NCI-H82 treated with DMSO at 0.1 percent for 48 hours (cell line): ENCODE measurements at regions not wholly inside any gene's neighbourhood (a gene's known extent, or its start where the extent isn't known, plus 50 kb on each side); places are given as distances from the start of the nearest gene placed in this dataset.

Source experiments
- DNase-seq: peaks from one replicate; lab custom pipeline; 2025; ENCODE audit not compliant: unreplicated experiment; lab: John Stamatoyannopoulos, UW

DNA sequence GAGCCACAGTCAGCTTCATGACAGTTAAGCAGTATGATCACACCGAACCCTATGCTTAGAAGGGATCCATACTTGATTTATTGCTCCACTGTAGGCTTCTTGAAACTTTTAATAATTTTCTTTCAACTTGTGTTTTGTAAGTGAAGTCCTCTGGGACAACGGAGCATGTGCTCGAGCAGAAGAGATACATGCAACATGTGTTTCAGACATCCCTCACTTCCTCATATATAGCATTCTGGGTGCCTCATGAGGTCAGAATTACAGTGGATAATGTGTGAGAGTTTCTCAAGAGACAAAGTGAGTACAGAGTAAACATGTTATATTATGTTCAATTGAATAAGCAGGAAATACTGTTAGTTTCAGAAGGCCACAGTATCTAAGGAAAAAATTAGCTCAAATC, 893.2 kb downstream of the FAT4 start:
- no peak for DNase-seq

DNA sequence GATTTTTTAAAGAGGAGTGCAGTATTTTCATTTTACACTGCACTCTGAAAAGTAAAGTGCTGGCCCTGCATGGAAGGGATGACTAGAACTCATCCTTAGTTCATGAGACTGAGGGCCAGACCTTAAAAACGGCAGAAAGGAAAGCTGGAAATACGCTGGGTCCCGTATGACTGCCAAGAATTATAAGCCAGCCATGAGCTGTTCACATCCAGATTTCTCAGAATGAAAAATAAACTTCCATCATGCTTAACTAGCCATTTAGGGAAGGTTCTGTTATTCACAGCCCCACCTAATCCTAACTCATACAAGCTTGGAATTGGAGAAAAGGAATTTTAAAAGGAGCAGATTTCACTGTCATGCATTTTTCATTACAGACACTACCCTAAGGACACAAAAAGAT, 894.4 kb downstream of the FAT4 start:
- DNase-seq = no peak

DNA sequence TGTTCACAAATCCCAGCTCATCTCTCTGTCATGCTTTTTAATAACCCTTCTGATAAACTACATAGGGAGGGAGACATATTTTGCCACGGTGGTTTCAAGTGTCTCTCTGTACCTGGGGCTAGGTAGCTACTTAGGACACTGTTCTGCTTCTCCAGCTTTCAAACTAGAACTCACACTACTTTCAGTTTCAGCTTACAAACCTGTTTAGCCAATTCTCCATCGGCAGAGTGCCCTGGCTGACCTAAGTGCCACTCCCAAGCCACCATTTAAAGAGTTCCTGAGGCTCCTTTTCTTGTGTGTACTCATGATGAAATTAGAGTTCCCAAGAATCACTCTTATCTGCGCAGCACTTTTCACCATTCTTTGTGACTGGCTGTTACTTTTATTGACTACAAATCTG, 899.2 kb downstream of the FAT4 start:
- no peak for DNase-seq

DNA sequence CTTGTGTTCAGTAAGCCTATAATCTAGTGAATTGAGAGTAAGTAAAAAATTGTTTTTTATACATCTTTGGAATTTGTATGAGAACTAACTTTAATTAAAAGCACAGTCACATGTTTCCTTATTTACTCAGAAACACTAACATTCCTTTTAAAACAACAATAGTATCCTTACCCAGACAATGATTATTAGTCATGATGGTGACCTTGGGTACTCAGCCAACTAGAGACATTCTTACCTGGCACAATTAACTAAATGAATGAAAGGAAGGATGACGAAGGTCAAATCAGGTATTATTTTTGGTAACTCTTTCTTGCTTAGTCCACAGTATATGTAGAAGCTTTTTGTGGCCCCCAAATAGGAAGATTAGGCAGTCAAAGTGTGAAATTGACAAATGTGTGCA, 901.0 kb downstream of the FAT4 start:
- no peak for DNase-seq

DNA sequence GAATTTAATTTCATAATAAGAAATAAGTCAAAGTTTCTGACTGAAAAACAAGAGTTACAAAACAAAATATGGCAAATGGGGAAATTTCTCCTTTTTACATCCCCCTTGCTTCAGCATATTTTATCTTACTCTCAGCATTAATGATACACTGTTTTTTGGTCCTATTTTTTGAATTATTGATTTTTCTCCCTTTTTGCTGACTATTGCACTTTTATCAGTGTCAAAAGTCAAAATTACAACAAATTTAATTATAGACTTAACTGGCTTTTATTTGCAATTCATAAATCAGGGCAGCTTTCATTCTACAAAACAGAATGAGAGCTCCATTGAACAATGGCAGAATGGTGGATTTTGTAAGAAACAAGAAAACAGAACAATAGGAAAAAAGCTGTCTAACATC, 901.9 kb downstream of the FAT4 start:
- no peak for DNase-seq

DNA sequence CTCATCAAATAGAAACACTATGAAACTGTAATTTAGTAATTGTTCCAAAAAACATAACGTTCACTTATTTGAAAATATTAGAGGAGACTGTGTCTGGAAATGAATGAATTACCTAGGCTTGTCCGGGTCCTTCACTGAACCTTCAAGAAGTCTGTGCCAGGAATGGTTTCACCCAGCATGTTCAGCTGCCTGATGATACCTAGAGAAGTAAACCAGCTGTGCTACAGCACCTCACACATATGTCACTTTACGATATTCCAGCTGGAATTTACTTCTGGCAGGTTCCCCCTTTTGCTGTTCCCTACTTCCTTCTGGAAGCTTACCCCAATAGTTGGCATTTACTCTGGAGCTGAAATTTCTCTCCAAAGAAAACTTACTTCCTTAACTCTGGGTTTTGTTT, 906.5 kb downstream of the FAT4 start:
- no peak for DNase-seq

DNA sequence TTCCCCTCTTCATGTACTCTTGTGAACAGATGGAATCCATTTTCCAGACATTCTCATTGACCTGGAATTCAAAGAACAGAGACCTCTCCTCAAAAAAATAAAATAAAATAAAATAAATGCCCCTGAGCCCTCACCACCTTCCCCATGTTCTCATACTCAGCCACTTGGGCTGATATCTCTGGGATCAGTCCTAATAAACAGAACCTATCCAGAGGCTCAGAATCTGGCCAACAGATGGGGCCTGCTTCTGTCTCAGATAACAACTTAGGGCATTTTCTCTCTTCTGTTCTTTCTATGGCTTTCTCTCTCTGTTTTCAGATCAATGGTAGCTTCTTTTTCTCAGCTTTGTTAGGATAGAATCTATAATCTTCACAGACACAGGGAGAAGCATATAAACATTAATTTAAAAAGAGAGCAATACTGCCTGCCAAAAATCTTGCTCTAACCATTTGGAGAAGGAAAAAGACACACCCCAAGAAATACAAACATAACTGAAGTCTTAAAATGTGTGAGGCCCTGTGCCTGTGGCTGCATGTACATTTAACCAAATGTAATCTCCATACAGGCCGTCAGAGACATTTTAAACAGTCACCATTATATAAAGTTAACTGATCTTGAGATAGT, 907.1 kb downstream of the FAT4 start:
- no peak for DNase-seq

DNA sequence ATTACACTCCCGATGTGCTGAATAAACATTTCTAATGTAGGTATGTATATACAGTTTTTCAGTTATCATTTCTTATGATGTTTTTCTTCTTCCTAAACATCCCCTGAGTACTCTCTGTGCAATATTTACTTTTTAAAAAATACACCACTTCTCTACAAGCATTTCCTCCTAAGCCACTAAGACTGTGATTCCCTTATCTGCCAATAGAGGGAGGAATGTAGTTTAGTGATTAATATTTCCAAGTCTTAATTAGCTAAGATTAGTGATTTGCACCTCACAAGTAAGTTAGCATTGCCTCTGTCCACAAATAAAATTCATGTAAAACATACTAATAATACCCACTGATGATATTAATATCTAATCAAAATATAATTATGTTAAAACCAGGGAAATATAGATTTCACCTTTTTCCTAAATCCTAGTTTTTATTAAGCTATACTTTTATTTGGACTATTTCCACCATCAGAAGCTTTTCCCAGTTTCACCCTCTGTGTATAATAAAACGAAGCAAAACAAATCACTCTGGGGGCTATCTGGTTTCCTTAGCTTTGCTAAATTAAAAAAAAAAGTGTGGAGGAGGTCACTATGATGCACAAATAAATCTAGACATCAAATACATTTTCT, 909.1 kb downstream of the FAT4 start:
- no peak for DNase-seq

DNA sequence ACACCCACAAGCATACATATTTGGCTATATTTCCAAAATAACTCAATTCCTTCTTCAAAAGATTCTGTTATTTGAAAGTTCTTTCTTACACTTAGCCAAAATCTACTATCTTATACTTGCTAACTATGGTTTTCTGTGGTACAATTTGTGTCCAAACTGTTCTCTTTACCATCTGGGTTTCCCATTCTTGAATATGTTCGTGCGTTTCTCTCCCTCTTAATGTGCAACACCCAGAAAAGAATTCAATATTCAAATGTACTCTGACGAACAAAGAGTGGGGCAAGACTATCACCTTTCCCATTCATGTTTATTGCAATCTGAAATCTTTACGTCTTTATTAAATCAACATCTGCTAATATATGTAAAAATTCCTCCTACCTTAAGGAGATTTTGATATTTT, 912.7 kb downstream of the FAT4 start:
- DNase-seq = no peak

DNA sequence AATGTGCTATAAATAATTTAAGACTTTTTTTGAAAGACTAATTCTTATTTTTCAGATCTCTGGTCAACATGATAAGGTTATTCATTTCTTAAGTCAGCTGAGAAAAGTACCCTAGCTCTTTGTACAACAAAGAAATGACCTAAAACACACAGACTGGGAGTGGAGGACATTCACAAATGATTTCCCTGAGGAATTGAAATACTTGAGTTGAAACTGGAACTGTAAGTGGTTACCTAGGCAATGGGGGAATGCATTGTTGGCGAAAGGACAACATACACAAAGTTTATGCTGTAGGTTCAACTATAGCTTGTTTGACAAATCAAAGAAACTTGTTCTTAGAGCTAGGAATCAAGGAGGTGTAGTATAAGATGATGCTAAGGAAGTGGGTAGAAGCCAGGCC, 915.5 kb downstream of the FAT4 start:
- no peak for DNase-seq

DNA sequence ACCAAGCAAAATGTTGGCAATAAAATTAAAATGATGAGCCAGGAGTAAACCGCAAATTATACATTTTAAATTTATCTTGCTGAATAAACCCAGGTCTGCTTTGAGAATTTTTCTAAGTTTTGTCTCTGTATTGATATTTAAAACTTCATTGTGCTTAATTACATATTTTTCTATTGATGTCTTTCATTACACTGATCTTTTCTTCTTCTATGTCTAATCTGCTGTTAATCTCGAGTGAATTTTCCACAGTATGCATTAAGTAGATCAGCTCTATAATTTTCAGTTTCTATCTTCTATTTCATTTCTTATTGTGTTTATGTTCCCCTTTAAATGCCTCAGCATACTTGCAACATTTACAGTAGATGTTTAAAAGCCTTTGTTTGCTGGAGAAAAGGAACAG, 918.7 kb downstream of the FAT4 start:
- no peak for DNase-seq

DNA sequence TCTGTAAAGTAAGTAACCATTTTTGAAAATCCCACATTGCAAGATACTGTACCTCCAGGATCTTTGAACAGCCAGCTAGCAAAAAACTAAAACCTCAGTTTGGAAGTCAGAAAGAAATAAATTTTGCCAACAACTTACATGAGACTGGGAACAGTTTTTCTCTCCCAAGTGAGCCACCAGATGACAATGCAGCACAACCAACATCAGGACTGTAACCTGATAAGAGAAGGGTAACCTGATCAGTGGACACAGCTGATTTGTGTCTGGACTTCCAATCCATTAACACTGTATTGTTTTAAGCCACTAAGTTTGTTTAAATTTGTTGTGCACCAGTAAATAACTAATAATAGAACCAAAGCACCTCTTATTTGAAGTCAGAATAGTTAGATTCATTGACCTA, 923.3 kb downstream of the FAT4 start:
- DNase-seq = no peak

DNA sequence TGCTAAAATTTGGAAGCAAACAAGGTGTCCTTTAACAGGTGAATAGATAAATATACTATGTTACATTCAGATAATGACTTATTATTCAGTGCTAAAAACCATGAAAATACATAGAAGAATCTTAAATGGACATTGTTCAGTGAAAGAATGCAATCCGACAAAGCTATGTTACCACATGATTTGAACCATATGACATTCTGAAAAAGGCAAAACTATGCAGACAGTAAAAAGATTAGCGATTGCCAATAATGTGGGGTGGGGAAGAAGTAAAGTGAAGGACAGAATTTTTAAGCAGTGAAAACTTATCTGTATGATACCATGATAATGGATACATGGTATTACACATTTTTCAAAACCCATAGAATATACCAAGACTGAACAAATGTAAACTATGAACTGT, 926.9 kb downstream of the FAT4 start:
- no peak for DNase-seq

DNA sequence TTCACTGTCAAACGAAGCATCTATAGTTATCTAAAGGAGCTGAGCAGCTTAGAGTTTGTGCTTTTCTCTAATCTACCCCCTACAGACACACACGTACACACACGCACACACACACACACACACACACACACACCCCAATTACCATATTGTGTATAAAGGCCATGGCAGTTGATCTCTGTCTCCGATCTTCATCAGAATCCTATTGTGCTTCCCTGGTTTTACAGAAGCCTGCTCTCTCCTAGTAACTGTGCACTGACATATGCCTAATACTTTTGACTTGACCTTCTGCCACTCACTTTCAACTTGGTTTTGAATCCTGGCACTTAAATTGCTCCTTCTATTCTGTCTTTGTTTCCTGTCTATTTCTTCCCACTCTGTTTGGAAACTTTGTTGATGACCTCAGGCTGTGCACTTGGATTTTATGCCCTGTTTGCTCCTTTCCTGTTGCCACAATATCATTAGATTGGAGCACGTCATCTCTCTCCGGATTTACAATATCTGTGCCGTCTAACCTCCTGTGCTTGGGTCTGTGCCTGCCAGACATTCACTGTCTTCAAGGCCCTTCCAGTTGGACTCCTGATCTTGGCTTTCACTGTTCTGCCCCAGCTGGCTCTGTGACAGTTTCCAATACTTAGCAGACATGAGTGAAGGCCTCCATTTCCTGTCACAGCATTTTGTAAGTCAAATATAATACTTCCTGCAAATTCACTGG, 928.1 kb downstream of the FAT4 start:
- no peak for DNase-seq

DNA sequence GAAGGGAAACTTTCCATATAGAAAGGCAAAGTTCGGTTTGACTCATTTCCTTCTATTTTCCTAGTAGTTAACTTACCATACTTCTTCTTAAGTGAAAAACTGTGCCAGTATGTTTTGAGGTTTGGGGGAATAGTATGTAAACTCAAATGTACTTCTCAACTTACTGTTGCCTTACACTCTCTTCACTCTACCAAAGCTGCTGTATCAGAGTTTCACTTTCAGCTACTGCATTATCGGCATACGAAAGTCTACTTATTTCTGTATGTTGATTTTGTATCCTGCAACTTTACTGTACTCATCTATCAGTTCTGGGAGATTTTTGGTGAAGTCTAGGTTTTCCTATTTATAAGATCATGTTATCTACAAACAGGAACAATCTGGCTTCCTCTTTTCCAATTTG, 932.7 kb downstream of the FAT4 start:
- DNase-seq = no peak

DNA sequence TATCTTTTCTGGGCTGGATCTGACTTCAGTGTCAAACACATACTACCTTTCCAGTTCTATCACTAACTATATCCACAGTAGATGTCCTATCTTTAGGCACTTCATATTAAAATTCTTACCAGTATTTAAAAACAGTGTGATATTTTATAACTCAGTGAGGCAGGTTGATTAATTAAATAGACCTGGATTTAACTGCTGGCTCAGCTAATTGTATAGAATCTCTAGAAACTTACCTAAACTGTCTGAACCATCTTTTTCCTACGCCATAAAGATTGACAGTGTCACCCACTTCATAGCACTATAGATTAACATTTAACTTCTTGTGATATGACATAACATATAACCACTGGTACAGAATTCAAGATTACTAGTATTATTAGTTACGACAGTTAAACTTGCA, 935.3 kb downstream of the FAT4 start:
- no peak for DNase-seq

DNA sequence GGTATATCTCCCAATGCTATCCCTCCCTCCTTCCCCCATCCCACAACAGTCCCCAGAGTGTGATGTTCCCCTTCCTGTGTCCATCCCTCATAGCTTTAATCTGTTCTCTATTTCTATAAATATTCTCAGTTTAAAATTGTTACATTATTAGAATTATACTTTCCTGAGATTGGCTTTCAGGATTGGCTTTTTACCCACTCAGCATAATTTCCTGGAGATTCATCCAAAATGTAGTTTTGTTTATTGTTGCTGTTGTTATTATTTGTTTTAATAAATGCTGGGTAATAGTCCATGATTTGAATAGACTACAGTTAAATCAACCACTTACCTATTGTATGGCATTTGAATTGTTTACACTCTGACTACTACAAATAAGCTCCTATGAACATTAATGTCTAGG, 936.4 kb downstream of the FAT4 start:
- no peak for DNase-seq

DNA sequence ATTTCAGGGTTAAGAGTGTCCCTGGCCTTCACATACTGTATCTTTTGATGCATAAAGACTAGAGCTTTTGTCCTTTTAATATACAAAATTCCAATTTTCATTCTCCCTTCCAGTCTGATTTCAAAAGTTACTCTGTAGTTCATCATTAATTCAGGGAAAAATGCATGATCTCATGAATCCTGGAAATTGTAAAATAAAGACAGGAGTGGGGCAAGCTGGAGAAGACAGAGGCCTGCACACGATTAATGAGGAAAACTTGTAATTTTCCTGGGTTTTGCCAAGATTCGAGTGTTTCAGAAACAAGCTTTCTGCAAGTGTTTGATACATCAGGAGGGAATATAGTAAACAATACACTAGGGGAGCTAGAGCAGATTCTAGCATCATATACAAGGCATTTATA, 947.9 kb downstream of the FAT4 start:
- no peak for DNase-seq

DNA sequence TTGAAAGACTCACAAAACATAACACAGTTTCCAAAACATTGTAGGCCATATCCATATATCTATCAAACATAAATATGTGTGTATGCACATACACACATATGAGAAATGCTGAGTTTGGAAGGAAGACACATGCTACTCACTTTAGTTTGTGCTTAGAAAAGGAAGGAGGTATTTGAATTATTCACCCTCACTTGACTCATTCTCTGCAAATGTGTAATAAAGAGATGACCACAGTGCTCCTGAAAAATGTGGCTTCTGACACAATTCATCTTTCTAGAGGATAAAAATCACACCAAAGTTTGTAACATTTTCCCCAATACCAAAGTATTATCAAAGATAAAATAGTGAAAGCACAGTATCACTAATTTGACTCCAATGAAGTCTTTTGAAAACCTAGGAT, 950.1 kb downstream of the FAT4 start:
- no peak for DNase-seq

DNA sequence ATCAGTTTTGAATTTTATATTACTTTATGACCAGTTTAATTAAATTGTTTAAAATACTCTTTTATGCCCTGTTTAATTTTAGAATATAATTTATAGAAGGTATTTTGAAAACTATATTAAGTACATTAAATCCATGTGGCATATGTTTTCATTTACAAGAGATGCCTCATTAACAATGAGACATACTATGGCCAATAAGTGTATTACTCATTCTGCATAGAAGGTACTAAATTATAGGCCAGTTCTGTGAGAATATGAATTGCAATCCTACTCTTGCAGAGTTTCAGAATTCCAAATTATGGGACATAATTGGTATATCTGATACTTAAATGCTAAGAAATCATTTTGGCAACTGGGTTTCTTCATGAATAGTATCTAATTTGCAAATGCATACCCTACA, 951.1 kb downstream of the FAT4 start:
- DNase-seq = no peak

DNA sequence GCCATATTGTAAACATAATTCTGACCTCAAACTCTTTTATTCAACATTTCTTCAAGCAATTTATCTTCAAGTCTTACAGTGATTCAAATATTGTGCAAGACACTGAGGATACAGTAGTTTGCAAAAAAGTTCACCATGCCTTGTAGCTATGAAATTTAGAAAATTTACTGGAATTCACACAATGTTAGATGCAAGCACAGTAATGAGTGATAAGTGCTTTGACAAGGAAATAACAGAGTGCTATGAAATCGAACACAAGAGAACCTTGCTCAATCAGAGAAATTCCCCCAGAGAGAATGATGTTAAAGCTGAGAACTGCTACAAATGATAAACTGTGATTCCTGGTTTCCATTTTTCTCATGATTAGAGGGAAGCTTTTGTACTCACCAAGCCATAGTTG, 952.9 kb downstream of the FAT4 start:
- DNase-seq = no peak

DNA sequence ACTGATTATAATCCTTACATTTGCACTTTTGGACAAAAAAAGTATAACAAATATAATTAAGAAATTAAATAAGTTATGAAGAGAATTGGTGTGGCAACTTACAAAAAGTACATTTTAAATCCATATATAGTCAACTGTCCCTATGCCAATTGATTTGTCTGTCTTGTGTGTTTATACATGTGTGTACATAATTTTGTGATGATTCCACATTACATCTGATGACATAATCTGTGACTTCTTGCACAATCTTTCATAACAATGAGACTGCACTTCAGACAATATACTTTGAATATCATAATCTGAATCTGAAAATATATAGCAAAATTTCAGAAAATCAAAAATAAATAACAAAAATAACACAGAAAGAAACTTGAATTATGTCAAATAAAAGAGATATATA, 953.4 kb downstream of the FAT4 start:
- no peak for DNase-seq

DNA sequence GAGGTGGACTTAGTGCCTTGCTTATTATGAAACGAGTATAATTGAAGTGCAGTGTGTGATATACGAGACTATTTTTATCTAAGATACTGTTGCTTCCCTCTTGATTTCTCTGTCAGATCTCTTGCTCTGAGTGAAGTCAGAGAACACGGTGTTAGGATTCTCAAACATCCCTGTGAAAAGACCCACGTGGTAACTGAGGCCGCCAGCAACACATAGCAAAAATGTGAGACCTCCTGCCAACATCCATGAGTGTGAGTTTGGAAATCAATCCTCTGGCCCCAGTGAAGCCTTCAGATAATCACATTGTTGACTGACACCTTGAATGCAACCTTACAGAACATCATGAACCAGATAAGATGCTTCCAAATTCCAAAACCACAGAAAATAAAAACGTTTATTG, 954.4 kb downstream of the FAT4 start:
- no peak for DNase-seq
